Endothelial cell (in vitro differentiated cells): ENCODE measurements at regions not wholly inside any gene's neighbourhood (a gene's known extent, or its start where the extent isn't known, plus 50 kb on each side); places are given as distances from the start of the nearest gene placed in this dataset.

ENCODE experiments used
- DNase-seq: peaks from one replicate; pipeline ENCODE4 v3.0.0; 2021; ENCODE audit warnings: low spot score
- H3K27ac Mint-ChIP-seq: one replicate; pipeline ENCODE4 v1.8.0; 2021; ENCODE audit warnings: mixed read lengths, inconsistent platforms; ENCODE audit not compliant: unreplicated experiment
- H3K27me3 Mint-ChIP-seq: one replicate; pipeline ENCODE4 v1.8.0; 2021; ENCODE audit warnings: mild to moderate bottlenecking, moderate library complexity, mixed read lengths, inconsistent platforms; ENCODE audit not compliant: unreplicated experiment
- H3K36me3 Mint-ChIP-seq: one replicate; pipeline ENCODE4 v1.8.0; 2021; ENCODE audit warnings: mild to moderate bottlenecking, low read depth, mixed read lengths, inconsistent platforms; ENCODE audit not compliant: unreplicated experiment
- H3K4me1 Mint-ChIP-seq: one replicate; pipeline ENCODE4 v1.8.0; 2021; ENCODE audit warnings: mild to moderate bottlenecking, mixed read lengths, inconsistent platforms; ENCODE audit not compliant: unreplicated experiment
- H3K4me3 Mint-ChIP-seq: one replicate; pipeline ENCODE4 v1.8.0; 2021; ENCODE audit warnings: mild to moderate bottlenecking, mixed read lengths, inconsistent platforms; ENCODE audit not compliant: unreplicated experiment
- H3K9me3 Mint-ChIP-seq: one replicate; pipeline ENCODE4 v1.8.0; 2021; ENCODE audit warnings: mixed read lengths, inconsistent platforms; ENCODE audit not compliant: unreplicated experiment
- TF ChIP-seq, protein P1 (sequence below): fragments of 200-600 bp; sonication (generic); IDR thresholded peaks from one replicate; pipeline ENCODE4 v1.5.0; 2021; ENCODE audit warnings: antibody characterized with exemption; ENCODE audit not compliant: unreplicated experiment

DNA sequence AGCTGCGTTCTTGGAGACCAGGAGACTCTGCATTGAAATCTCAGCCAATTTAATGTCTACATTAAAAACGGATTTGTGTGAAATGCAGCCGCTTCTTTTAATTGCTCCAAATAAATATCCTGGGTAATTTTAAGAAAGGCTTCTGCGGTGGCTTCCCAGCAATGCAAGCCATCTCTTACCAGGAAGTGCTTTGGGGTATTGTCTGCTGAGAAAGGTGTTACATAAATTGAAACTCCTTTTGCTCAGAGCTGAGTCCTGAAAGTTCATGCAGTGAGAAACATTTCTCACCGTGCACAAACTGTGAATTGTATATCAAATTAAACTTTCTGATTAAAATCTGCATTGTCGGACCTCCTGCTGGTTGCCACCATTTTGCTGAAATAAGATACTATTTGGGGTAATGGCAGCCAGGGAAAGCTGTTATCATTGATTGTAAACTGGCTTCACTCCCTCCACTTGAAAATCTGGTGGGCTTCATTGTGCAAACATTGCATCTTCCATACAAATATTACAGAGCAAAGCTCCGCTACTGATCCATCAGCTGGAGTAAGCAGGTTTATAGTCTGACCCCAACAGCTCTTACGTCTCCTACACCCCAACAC lies 59.5 kb downstream of the ZIC5 start:
- DNase-seq: no peak
- H3K27ac Mint-ChIP-seq: no peak overlapping the region
- peaks cover 5% of the 10 kb centered on the region for H3K36me3 Mint-ChIP-seq
- no peaks in the 10 kb centered on the region for H3K9me3 Mint-ChIP-seq
- TF ChIP-seq, protein P1, sequence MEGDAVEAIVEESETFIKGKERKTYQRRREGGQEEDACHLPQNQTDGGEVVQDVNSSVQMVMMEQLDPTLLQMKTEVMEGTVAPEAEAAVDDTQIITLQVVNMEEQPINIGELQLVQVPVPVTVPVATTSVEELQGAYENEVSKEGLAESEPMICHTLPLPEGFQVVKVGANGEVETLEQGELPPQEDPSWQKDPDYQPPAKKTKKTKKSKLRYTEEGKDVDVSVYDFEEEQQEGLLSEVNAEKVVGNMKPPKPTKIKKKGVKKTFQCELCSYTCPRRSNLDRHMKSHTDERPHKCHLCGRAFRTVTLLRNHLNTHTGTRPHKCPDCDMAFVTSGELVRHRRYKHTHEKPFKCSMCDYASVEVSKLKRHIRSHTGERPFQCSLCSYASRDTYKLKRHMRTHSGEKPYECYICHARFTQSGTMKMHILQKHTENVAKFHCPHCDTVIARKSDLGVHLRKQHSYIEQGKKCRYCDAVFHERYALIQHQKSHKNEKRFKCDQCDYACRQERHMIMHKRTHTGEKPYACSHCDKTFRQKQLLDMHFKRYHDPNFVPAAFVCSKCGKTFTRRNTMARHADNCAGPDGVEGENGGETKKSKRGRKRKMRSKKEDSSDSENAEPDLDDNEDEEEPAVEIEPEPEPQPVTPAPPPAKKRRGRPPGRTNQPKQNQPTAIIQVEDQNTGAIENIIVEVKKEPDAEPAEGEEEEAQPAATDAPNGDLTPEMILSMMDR: no peak
- no peak overlapping the region for H3K4me3 Mint-ChIP-seq
- H3K27me3 Mint-ChIP-seq: peaks cover 2% of the 10 kb centered on the region
- no peaks in the 10 kb centered on the region for H3K4me1 Mint-ChIP-seq

DNA sequence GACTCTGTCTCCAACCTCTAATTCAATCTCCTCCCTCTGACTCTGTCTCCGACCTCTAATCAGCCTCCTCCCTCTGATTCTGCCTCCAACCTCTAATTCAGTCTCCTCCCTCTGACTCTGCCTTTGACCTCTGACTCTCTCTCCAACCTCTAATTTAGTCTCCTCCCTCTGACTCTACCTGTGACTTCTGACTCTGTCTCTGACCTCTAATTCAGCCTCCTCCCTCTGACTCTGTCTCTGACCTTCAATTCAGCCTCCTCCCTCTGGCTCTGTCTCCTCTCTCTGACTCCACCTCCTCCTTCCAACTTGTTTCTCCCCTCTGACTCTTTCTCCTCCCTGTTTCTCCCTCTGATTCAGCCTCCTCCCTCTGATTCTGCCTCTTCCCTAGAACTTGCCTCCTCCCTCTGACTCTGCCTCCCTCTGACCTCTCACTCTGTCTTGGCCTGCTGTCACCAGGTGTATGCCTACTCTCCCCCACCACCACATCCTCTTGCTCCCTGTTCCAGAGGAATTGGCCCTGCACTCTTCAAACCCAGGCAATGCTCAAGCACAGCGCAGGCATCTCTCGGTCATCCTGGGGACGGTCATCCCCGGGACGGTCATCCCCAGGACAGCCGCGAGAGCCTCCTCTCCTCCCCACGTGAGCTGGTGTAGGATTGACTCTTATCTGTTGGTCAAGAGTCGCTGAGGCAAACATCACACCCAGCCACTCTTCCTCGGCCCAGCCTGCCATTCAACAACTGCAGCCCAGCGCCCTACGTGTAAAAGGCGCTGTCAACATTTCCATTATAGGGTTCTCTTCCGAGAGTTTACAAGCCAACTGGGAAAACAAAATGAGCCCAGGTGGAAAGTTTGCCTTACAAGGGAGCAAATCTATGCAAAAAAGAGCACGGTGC lies 60.2 kb downstream of the ZIC5 start:
- H3K4me1 Mint-ChIP-seq: no peaks in the 10 kb centered on the region
- H3K27me3 Mint-ChIP-seq: peaks cover 2% of the 10 kb centered on the region
- H3K27ac Mint-ChIP-seq: no peak overlapping the region
- H3K4me3 Mint-ChIP-seq: no peak overlapping the region
- TF ChIP-seq, protein P1: no peak
- DNase-seq: no peak
- no peaks in the 10 kb centered on the region for H3K9me3 Mint-ChIP-seq
- H3K36me3 Mint-ChIP-seq: peaks cover 5% of the 10 kb centered on the region

DNA sequence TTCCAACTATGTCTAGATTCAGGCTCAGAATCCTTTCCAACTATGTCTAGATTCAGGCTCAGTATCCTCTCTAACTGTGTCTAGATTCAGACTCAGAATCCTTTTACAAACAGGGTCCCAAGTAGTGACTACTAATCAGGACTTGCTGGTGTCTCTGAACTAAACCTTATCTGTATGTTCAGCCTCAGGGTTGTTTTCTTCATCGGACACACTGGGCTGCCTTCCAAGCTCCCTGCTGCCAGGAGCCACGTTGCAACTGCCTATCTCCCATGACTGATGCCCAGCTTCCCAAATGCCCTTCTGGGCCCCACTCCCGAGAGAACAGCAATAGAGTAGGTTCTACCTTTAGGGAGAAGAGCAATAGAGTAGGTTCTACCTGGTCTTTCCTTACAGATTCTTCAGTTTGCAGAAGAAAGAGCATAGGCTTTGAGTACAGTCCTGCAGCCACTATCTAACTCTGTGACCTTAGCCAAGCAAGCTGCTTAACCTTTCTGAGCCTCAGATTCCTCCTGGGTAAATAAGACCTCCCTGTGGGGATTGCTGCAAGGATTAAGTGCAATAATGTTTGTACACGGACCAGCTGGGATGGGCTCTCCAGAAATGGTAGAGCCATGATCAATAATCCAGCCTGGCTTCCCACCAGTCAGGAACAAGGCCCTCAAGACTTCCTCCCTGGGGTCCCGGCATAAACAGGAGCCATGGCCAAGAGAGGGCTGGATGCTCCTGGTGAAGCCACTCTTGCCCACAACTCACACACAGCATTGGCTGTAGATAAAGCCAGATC lies 61.5 kb downstream of the ZIC5 start:
- no peak overlapping the region for H3K27ac Mint-ChIP-seq
- no peaks in the 10 kb centered on the region for H3K4me1 Mint-ChIP-seq
- peaks cover 5% of the 10 kb centered on the region for H3K36me3 Mint-ChIP-seq
- H3K27me3 Mint-ChIP-seq: peaks cover 2% of the 10 kb centered on the region
- TF ChIP-seq, protein P1: no peak
- DNase-seq: no peak
- H3K4me3 Mint-ChIP-seq: no peak overlapping the region
- H3K9me3 Mint-ChIP-seq: no peaks in the 10 kb centered on the region

DNA sequence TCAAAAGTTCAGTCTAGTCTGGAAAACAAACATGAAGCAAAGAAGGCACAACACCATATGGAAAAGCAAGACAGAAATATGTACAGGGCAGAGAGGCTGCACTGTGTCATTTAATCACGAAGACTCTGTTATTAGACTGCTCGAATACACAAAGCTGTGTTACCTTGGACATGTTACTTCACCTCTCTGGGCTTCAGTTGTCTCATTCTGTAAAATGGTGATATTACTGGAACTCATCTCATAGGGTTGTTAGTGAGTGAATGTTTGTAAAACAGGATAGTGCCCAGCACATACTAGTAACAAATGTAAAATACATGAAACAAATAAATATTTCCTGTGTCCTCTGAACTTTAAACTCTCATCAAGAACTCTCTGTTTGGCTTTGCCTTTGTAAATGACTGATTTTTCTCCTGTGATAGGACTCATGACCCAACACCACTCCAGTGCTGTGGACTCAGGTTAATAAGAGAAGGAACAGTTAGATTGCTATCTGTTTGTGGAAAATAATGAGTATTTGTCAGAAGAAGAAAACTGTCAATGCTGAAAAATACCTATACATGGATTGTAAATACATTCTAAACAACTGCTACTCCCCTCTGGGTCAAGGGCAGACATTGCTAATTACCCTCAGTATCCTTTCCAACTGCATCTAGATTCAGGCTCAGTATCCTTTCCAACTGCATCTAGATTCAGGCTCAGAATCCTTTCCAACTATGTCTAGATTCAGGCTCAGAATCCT lies 62.3 kb downstream of the ZIC5 start:
- Mint-ChIP-seq H3K4me1 (no peaks in the 10 kb centered on the region), H3K36me3 (peaks cover 5% of the 10 kb centered on the region), H3K9me3 (no peaks in the 10 kb centered on the region), H3K27me3 (peaks cover 2% of the 10 kb centered on the region), H3K4me3 (no peak overlapping the region), H3K27ac (no peak overlapping the region)
- TF ChIP-seq, protein P1: no peak
- no peak for DNase-seq
